GM12878 (cell line): ENCODE measurements at regions not wholly inside any gene's neighbourhood (a gene's known extent, or its start where the extent isn't known, plus 50 kb on each side); places are given as distances from the start of the nearest gene placed in this dataset.

Experiments used
- ATAC-seq: fragments of 200-7000 bp; cut with Tn5 transposase; 3 replicates; pipeline ENCODE4 v1.9.1; 2020; ENCODE audit warnings: mild to moderate bottlenecking, moderate library complexity
- BruUV-seq: library from RNA; stranded (reverse); fragments of 400-500 nt; replicated peaks from 2 replicates; lab custom pipeline; 2021; lab: Mats Ljungman, UMichigan
- CTCF ChIA-PET: fragments of 300-600 bp; sonication (Branson Sonifier 250); formaldehyde crosslinking; extraction: SDS; loops from one replicate; lab custom pipeline; 2021; ENCODE audit warnings: inconsistent platforms; lab: Yijun Ruan, JAX
- POLR2A ChIA-PET: fragments of 350-600 bp; formaldehyde crosslinking; extraction: SDS; loops from one replicate; lab custom pipeline; 2021; ENCODE audit warnings: inconsistent platforms; lab: Charles Lee
- RAD21 ChIA-PET: fragments of 300-600 bp; sonication (Branson Sonifier 250); formaldehyde crosslinking; loops from one replicate; lab custom pipeline; 2023; ENCODE audit warnings: antibody characterized with exemption; ENCODE audit not compliant: unreplicated experiment; lab: Charles Lee
- SMC1A ChIA-PET: fragments of 300-600 bp; sonication (Branson Sonifier 250); formaldehyde crosslinking; loops from one replicate; lab custom pipeline; 2023; ENCODE audit not compliant: unreplicated experiment, uncharacterized antibody; lab: Charles Lee
- DNase-seq: peaks from one replicate; pipeline ENCODE4 v3.0.0-alpha.2; 2011; ENCODE audit warnings: low read depth, low spot score
- FAIRE-seq: peaks from 3 replicates; lab custom pipeline; 2011; peaks lifted over from hg19 to GRCh38; lab: Jason Lieb, UNC
- H2AFZ ChIP-seq: 2 replicates; pipeline ENCODE4 v1.6.0; 2011; ENCODE audit warnings: low read depth, low read length, control low read depth; ENCODE audit not compliant: control insufficient read depth
- H3K27ac ChIP-seq: 2 replicates; pipeline ENCODE4 v1.5.1; 2011; ENCODE audit warnings: control low read depth; ENCODE audit not compliant: control insufficient read depth, insufficient read depth
- H3K27me3 ChIP-seq, 2 experiments: replicated peaks in 1 of 2; 2 replicates each; pipeline versions ENCODE4 v1.6.0 to v1.6.1; 2011; ENCODE audit warnings: low read length in 1 of 2; ENCODE audit not compliant: control insufficient read depth in 2 of 2, insufficient read depth in 2 of 2
- H3K36me3 ChIP-seq, 2 experiments: 2 replicates each; pipeline ENCODE4 v1.5.1; 2011; ENCODE audit warnings: low read length in 1 of 2; ENCODE audit not compliant: control insufficient read depth in 2 of 2, insufficient read depth in 2 of 2
- H3K4me1 ChIP-seq: 2 replicates; pipeline ENCODE4 v1.6.1; 2011; ENCODE audit warnings: mild to moderate bottlenecking, low read length, moderate library complexity, mixed read lengths; ENCODE audit not compliant: control insufficient read depth, insufficient read depth
- H3K4me2 ChIP-seq: 2 replicates; pipeline ENCODE4 v1.6.0; 2011; ENCODE audit warnings: control low read depth; ENCODE audit not compliant: control insufficient read depth, insufficient read depth
- H3K4me3 ChIP-seq: fragments of 200-600 bp; sonication (generic); 2 replicates; pipeline ENCODE4 v1.5.1; 2016
- H3K79me2 ChIP-seq: 2 replicates; pipeline ENCODE4 v1.6.0; 2011; ENCODE audit warnings: low read length; ENCODE audit not compliant: control insufficient read depth, insufficient read depth
- H3K9ac ChIP-seq: 2 replicates; pipeline ENCODE4 v1.8.0; 2011; ENCODE audit warnings: low read length, control low read depth, mixed read lengths; ENCODE audit not compliant: control insufficient read depth, insufficient read depth
- H3K9me3 ChIP-seq: replicated peaks from 3 replicates; pipeline ENCODE4 v1.5.1; 2011; ENCODE audit warnings: mild to moderate bottlenecking, low read length; ENCODE audit not compliant: control insufficient read depth, insufficient read depth
- H4K20me1 ChIP-seq: 2 replicates; pipeline ENCODE4 v1.6.0; 2011; ENCODE audit not compliant: control insufficient read depth, insufficient read depth
- CBX3 ChIP-seq: fragments of 200-600 bp; sonication (generic); IDR thresholded peaks from 2 replicates; pipeline ENCODE4 v1.6.1; 2016; ENCODE audit warnings: low read depth, borderline replicate concordance
- KDM1A ChIP-seq: fragments of 200-600 bp; sonication (generic); IDR thresholded peaks from 2 replicates; pipeline ENCODE4 v1.6.1; 2016; ENCODE audit warnings: borderline replicate concordance
- RBBP5 ChIP-seq: fragments of 200-600 bp; sonication (generic); conservative IDR thresholded peaks from 2 replicates; pipeline ENCODE4 v1.6.1; 2016
- SMAD1 ChIP-seq: fragments of 450-650 bp; IDR thresholded peaks from 2 replicates; pipeline ENCODE4 v1.6.1; 2018; ENCODE audit warnings: mild to moderate bottlenecking, low read depth; ENCODE audit not compliant: partially characterized antibody
- SMC3 ChIP-seq: IDR thresholded peaks from 2 replicates; pipeline ENCODE4 v1.6.1; 2011; ENCODE audit warnings: low read length, improper control_type of control experiment, borderline replicate concordance
- WGBS: methylation state at CpG from one replicate; pipeline ENCODE4 v1.1.6; 2016; ENCODE audit warnings: low lambda C conversion rate; ENCODE audit not compliant: insufficient replicate concordance, insufficient coverage; ENCODE audit errors: missing lambda C conversion rate; 5-methylcytosine and 5-hydroxymethylcytosine counted together
- in situ Hi-C: fragments of 300-500 bp; cut with MboI; formaldehyde crosslinking; loops from 9 replicates; pipeline ENCODE4 v1.14.3; 2018; ENCODE audit warnings: mixed read lengths
- intact Hi-C: fragments of 100-400 bp; cut with micrococcal nuclease; formaldehyde crosslinking; loops from one replicate; pipeline ENCODE4 v1.14.2; 2022; ENCODE audit not compliant: unreplicated experiment
- TF ChIP-seq, protein P1 (sequence below): fragments of 150-350 bp; IDR thresholded peaks from 2 replicates; pipeline ENCODE4 v1.6.1; 2014; ENCODE audit warnings: mild to moderate bottlenecking, low read depth, low read length
- TF ChIP-seq, protein P2 (sequence below): fragments of 450-650 bp; IDR thresholded peaks from 2 replicates; pipeline ENCODE4 v1.6.1; 2017; ENCODE audit warnings: mild to moderate bottlenecking, moderate library complexity
- TF ChIP-seq, protein P3 (sequence below): fragments of 450-650 bp; conservative IDR thresholded peaks from 2 replicates; pipeline ENCODE4 v1.6.1; 2017; ENCODE audit warnings: mild to moderate bottlenecking, moderate library complexity

DNA sequence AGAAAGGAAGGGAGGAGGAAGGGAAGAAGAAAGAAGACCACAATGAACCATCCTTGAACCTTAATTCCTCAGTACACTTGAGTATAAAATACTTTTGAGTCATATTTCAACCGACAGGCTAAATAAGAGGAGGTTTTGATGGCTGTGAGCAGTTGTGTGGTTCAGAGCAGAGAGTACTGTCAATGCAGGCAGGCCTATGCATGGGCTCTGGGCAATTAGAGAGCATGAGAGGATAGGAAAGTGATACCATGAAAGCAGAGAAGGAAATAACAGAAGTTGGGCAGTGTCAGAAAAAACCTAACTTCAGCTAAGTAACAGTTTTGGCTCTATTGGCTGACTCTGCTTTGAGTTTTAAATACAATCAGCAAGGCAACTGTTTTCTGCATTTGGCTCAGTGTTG is 123.6 kb upstream of the STK17B start:
- H3K27ac ChIP-seq, result no peak overlapping the region
- in situ Hi-C loops (loop anchor here (5.0 kb wide), 1 partner anchor 157 kb away; no protein-coding TSS in a partner anchor), intact Hi-C loops (loop anchor here (10.0 kb wide), 1 partner anchor 460 kb away; no protein-coding TSS in a partner anchor)
- FAIRE-seq (no peak), ATAC-seq (peak; percentile 66), DNase-seq (no peak)
- no peaks in the 10 kb centered on the region; the same call in 2 of the 3 replicates for H3K9me3 ChIP-seq
- H3K36me3 ChIP-seq, result peaks cover 0 to 15% of the 10 kb centered on the region in 2 experiments; a peak in 3 of 4 replicates
- ChIA-PET RAD21 (interaction anchor here (1.6 to 2.6 kb wide), 5 partner anchors 18 to 216 kb away, joined by 3 to 21 read pairs (median 8); no protein-coding TSS in a partner anchor), SMC1A (interaction anchor here (0.6 to 6.0 kb wide), 10 partner anchors 9 to 218 kb away, joined by 3 to 52 read pairs (median 4); no protein-coding TSS in a partner anchor), CTCF (interaction anchor here (1.6 to 3.1 kb wide), 5 partner anchors 42 to 217 kb away, joined by 3 to 19 read pairs (median 7); no protein-coding TSS in a partner anchor), POLR2A (interaction anchor here (0.6 kb wide), 1 partner anchor 157 kb away, joined by 4 read pairs; no protein-coding TSS in a partner anchor)
- no peaks in the 10 kb centered on the region for H4K20me1 ChIP-seq
- no TSS peak for BruUV-seq
- H3K79me2 ChIP-seq, result no peaks in the 10 kb centered on the region
- no peak overlapping the region for H3K4me3 ChIP-seq
- 32% methylated on average over 1 of the region's 1 CpG for WGBS
- no peak overlapping the region for H3K4me2 ChIP-seq
- H3K9ac ChIP-seq, result no peak overlapping the region
- H3K4me1 ChIP-seq, result peaks cover 16% of the 10 kb centered on the region
- no peaks in the 10 kb centered on the region for H3K27me3 ChIP-seq
- TF ChIP-seq, protein P1, sequence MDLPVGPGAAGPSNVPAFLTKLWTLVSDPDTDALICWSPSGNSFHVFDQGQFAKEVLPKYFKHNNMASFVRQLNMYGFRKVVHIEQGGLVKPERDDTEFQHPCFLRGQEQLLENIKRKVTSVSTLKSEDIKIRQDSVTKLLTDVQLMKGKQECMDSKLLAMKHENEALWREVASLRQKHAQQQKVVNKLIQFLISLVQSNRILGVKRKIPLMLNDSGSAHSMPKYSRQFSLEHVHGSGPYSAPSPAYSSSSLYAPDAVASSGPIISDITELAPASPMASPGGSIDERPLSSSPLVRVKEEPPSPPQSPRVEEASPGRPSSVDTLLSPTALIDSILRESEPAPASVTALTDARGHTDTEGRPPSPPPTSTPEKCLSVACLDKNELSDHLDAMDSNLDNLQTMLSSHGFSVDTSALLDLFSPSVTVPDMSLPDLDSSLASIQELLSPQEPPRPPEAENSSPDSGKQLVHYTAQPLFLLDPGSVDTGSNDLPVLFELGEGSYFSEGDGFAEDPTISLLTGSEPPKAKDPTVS, result no peak
- TF ChIP-seq KDM1A (no peak), SMAD1 (no peak), SMC3 (no peak), CBX3 (no peak), RBBP5 (no peak)
- TF ChIP-seq, protein P2, sequence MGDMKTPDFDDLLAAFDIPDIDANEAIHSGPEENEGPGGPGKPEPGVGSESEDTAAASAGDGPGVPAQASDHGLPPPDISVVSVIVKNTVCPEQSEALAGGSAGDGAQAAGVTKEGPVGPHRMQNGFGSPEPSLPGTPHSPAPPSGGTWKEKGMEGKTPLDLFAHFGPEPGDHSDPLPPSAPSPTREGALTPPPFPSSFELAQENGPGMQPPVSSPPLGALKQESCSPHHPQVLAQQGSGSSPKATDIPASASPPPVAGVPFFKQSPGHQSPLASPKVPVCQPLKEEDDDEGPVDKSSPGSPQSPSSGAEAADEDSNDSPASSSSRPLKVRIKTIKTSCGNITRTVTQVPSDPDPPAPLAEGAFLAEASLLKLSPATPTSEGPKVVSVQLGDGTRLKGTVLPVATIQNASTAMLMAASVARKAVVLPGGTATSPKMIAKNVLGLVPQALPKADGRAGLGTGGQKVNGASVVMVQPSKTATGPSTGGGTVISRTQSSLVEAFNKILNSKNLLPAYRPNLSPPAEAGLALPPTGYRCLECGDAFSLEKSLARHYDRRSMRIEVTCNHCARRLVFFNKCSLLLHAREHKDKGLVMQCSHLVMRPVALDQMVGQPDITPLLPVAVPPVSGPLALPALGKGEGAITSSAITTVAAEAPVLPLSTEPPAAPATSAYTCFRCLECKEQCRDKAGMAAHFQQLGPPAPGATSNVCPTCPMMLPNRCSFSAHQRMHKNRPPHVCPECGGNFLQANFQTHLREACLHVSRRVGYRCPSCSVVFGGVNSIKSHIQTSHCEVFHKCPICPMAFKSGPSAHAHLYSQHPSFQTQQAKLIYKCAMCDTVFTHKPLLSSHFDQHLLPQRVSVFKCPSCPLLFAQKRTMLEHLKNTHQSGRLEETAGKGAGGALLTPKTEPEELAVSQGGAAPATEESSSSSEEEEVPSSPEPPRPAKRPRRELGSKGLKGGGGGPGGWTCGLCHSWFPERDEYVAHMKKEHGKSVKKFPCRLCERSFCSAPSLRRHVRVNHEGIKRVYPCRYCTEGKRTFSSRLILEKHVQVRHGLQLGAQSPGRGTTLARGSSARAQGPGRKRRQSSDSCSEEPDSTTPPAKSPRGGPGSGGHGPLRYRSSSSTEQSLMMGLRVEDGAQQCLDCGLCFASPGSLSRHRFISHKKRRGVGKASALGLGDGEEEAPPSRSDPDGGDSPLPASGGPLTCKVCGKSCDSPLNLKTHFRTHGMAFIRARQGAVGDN, result peak; percentile 50; the same call in 1 of the 2 replicates
- TF ChIP-seq, protein P3, sequence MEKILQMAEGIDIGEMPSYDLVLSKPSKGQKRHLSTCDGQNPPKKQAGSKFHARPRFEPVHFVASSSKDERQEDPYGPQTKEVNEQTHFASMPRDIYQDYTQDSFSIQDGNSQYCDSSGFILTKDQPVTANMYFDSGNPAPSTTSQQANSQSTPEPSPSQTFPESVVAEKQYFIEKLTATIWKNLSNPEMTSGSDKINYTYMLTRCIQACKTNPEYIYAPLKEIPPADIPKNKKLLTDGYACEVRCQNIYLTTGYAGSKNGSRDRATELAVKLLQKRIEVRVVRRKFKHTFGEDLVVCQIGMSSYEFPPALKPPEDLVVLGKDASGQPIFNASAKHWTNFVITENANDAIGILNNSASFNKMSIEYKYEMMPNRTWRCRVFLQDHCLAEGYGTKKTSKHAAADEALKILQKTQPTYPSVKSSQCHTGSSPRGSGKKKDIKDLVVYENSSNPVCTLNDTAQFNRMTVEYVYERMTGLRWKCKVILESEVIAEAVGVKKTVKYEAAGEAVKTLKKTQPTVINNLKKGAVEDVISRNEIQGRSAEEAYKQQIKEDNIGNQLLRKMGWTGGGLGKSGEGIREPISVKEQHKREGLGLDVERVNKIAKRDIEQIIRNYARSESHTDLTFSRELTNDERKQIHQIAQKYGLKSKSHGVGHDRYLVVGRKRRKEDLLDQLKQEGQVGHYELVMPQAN, result no peak
- H2AFZ ChIP-seq, result no peak overlapping the region
